PC-3 (cell line): ENCODE measurements at regions not wholly inside any gene's neighbourhood (a gene's known extent, or its start where the extent isn't known, plus 50 kb on each side); places are given as distances from the start of the nearest gene placed in this dataset.

Experiments
- CTCF ChIP-seq: fragments of 300-600 bp; sonication (generic); conservative IDR thresholded peaks from 2 replicates; pipeline ENCODE4 v1.5.1; 2017; ENCODE audit warnings: antibody characterized with exemption, low read depth, mild to moderate bottlenecking, low read length
- EZH2phosphoT487 ChIP-seq: fragments of 300-600 bp; sonication (generic); IDR thresholded peaks from 2 replicates; pipeline ENCODE4 v1.6.1; 2018; ENCODE audit warnings: mild to moderate bottlenecking, antibody characterized with exemption, low read length, borderline replicate concordance

GRCh38 chr4:180898305-180898704 lies 1344.9 kb upstream of the TENM3 start:
- no peak for TF ChIP-seq EZH2phosphoT487
- TF ChIP-seq CTCF, result no peak
